ENCODE measurements at regions not wholly inside any gene's neighbourhood (a gene's known extent, or its start where the extent isn't known, plus 50 kb on each side); places are given as distances from the start of the nearest gene placed in this dataset.
"Not testable (repeated sequence)": the region's sequence is repeated elsewhere in the genome, so short reads cannot be mapped to it uniquely, and the experiment has no call there.

DNA sequence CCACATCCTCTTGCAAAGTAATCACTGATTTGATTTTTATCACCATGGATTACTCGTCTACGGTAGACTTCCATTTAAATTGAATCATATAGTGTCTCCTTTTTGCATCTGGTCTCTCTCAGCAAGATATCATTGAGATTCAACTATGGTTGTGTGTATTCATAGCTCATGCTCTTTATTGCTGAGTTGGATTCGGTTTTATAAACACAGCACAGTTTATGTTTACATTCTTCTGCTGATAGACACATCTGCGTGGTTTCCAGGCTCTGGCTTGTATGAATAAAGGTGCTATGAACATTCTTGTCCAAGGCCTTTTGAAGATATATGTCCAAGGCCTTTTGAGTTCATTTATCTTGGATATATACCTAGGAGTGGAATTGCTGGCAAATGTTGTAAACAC, 356.5 kb upstream of the CELF2 start:
- no peak for DNase-seq

DNA sequence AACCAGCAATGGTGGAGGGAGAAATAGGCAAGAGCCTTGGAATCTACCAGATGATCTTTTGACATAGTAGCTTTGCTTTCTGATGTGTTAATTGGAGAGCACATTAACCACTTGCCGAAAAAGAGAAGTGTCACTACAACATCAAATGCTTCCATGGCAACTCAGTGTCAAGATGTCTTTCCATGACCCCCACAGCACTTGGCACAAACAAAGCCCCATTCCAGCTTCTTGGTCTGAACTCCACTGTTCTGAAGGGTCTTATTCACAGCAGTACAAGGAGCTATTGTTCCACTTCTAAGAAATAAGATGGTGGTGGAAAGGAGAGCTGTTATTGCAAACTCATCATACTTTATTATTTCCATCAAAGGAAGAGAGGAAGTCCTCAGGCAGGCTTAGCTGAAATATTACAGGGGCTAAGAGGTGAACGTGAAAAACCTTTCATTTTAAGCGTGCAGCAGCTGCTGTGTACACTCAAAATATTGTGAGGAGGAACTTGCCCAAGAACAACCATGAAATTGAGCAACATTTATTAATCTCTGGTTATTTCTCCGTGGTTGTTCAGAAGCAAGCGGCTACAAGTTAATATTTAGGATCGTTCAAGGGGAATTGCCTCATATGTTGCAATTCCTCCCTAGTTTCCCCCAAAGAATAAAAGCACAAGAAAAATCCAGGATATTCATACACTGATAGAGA, 354.8 kb upstream of the CELF2 start:
- no peak for DNase-seq

DNA sequence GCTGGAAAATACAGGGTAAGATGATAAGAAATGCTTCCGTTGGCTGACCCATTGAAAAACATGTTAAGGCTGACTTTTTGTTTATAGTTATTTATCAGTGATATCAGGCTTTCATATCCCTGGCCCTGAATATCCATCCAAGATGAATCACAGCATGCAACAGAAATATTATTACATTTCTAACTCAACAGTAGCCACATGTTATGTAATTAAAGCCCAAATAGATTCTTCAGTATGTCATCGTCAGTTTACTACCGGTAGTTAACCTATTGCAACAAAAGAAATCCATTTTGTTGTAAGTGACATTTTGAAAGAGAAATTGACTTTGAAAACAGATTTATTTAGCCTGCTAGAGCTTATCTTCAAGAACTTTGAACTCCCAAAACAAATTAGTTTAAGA, 354.1 kb upstream of the CELF2 start:
- DNase-seq, result no peak

DNA sequence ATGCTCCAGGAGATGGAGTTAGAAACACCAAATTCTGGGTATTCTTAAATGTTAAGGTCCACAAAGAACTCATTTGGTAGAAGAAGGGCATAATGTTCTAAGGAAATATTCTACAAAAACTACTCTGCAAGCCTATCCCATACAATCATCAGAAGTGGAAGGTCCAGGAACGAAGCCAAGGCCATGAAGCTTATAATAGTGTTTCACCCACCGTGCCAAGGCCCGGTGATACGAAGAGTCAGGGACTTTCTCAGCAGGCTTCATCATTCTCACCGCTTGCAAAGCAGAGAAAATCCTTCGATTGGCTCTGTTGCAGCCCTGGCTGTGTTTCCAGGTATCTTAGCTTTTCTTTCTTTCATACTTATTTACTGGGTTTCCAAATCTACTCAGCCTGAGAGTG, 351.9 kb upstream of the CELF2 start:
- no peak for DNase-seq

DNA sequence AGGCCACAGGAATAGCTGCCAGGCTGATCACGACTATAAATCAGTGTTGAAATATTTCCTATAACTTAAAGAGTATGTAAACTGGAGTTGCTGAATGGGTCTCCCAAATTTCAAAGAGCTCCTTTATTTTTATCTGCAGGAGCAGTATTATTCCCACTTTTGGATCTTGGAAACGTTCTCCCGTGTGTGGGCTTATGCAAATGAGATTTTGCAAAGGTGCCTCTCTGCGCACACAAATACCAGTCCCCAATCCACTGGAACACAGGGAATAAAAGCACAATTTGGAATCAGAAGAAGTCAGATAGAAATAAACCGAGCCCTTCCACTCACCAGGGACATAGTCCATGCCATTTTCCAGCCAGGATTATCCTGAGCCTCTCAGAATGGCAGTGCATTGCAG, 350.2 kb upstream of the CELF2 start:
- no peak for DNase-seq

DNA sequence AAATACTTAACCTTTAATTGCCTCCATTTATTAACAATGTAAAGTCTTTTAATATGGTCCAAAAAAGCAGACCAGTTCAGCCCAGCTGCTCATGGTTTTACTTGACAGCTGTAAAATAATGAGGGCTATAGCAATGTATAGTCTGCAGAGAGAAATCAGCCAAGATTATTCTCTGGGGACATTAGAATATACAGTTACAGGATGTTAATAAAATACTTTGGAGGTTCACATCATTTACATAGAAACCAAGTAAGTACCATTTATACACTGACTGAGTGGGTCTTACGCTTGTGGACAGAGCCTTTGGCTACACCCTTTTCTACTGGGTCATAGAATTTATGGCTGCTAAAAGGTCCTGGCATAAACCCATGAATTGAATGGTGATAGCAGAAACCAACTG, 340.7 kb upstream of the CELF2 start:
- no peak for DNase-seq

DNA sequence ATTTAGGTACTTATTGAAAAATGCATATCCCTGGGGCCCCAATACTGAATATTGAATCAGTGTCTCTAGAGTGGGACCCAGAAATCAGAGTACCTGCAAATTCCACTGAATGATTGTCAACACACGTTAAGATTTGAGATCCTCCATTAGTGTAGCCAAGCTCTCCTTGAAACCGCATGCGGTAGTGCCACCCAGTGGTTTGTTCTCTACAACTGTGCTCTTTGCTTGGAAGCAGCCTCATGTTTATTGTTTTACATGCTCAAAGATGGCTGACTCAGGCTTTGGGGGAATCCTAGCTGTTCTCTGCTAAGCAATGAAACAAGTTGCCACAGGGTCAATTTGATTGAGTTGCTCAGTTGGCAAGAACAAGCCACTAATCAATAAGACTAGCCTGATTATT, 340.2 kb upstream of the CELF2 start:
- no peak for DNase-seq

DNA sequence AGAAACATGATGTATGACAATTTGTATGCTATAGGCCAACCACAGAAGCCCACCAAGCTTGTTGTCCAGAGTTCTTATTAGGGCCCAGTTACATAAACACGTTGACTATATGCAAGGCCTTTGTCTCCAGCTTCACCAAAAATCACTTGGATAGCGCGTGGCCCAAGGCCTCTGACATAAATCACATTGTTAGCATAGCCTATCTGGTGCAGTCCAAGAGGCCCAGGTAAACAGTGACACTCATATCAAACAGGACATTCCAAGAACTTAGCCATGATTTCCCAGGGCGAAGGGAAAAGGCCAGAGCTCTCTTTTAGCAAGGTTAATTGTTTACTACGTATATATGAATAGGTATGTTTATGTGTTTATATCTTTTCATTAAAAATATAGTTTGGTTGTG, 337.2 kb upstream of the CELF2 start:
- DNase-seq, result no peak

DNA sequence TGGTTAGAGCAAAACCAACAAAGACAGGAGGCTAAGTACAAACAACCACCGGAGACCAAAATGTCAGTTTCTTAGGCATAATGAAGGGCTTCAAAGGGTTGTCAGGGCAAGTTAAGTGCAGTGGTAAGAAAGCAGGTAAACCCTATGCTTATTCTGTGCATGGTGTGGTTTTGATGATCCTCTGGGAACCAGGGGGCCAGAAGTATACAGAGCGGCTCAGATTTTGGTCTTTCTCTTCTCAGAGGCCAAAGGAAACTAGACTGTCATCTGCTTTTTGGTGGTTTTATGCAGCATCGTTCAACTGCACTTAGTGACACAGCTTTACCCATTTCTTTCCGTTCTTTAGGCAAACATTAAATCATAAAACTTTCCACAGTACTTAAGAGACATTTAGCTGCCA, 332.7 kb upstream of the CELF2 start:
- DNase-seq, result no peak

DNA sequence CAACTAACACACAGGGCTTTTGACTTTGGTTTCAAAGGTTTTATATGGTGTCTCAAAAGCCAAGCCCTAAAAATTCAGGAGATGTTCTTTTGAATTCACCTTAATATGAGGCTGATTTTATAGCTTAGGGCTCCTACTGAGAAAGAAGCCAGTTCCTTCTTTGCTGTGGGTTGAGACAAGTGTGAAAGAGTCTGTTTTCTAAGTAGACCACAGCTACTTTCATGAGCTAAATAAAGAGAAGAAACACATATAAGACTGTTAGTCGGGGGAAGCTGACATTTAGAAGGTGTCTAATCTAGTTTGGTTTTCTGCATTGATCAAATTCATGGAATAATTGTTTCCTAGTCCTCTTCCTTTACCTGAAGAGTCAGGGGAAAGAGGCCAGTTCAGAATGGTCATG, 332.1 kb upstream of the CELF2 start:
- DNase-seq, result no peak

DNA sequence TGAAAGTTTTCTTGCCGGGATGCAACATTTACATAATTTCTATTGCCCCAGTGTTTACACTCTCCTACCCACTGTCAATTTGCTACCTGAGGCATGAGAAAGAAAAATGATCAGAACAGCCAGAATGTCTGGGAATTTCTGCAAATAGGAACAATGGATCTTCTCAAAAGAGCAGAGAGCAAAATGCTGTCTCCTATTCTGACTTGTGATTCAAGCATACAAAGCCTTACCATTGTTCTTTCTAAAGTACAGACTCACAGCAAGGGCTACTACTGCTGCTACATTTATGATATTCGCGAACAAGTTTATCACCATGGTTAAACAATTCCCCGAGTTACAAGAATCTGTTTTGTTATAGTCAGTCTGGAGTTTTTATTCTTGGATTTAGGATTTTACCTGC, 329.9 kb upstream of the CELF2 start:
- no peak for DNase-seq

DNA sequence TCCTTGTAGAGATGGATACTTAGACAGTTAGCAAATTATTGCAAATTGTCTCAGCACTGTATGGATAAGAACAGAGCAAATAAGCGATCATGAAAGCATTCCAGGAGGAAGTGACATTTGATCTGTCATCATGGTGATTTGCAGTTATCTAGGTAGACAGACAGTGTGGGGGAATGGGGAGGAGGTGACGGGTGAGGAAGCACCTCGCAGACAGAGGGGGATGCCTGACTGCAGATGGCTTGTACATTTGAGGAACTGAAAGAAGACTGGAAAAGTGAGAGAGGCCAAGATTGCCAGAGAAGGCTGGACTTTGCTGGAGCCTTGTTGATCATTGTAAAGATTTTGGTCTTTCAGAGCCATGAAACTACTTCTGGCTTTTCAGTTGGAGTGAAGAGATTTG, 318.2 kb upstream of the CELF2 start:
- DNase-seq, result no peak

DNA sequence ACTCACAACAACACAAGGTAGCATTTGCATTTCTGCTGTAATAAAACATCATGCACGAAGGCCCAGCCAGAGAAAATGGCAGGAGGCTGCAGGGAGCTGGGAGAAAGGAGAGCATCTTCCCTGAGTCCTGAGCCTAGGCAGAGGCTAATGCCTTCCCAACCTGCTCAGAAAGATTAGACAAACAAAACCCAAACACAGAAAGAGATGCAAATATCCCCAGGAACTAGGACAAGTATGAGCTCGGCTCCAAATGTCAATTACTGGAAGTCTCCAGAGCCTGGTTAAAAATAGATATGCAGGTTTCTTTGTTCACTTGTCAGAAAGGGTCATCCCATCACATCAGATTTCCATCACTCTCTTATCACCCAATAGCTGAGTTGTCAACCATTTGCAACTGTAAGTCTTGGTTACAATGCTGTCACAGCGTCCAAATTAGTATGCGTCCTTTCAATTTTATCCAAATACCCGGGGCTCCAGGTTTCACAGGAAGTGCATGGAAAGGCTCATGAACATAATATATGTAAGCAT, 316.5 kb upstream of the CELF2 start:
- no peak for DNase-seq

DNA sequence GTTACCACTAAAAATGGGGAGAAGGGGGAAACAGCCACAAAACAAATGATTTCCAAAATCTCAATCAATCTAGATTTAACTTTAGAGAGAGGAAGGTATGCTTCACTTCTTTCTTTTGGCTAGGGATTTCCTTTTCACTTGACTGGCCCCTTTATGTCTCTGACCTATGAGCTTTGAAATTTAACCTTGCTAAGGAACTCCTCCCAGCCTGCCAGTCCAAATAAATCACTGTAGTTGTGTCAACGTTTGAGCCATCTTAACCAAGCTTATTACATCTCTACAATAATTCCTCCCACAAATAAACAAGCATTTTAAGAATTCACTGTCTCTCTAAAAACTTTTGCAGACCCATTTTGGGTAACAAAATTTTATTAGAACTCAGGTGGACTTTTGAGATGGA, 315.5 kb upstream of the CELF2 start:
- no peak for DNase-seq

DNA sequence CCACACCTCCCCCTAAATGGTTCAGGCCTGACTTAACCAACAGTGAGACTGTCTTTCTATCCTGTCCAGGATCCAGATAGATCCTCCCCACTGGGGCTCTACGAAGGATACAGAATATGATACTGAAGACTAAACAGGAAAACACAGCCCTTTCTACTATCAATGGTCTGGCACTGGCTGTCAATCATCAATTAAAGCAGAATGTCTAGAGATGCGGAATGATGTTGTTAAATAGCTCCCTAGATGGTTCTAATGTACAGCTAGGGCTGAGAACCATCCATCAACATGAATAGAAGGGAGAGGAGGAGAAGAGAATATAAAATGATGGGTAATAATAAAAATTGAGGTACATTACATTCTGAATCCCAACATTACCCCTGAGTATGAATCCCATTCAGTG, 314.3 kb upstream of the CELF2 start:
- no peak for DNase-seq

DNA sequence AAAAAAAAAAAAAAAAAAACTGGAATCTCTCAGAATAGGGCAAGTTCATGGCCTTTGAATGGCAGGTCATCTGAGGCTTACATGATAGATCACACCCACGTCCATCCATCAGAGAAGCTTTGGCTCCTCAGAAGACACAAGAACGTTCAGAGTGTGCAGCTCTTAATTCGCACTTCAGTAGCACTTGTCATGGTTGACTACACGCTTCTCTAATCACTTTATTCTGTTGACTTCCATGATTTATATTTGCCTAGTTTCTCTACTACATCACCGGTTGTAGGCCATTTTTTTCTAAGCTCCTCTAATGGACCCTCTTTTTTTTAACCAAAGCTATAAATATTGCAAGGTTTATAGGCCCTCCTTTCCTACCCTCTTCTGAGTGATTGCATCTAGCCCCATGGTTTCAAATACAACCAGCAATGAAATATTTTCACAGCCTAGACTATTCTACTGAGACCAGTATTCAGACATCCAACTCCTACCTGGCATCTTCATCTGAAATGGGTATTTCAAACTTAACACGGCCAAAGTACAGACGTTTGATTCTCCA, 305.4 kb upstream of the CELF2 start:
- no peak for DNase-seq

DNA sequence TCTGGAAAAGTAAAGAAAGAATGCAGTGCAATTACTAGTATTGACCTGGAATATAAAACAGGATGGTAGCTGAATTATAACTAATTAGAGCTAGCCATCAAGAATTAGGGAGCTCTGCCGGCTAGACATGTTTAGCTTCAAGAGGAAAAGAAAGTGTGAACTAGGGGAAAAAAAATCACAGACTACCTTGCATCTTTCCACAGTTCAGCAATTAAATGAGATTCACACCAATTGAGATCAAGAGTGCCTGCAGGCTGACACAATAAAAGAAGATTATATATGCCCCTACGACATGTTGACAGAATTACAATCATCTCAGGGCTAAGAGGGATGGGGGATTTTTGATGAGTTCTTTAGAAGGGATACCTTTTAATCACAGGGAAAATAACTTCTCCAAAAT, 303.3 kb upstream of the CELF2 start:
- no peak for DNase-seq

DNA sequence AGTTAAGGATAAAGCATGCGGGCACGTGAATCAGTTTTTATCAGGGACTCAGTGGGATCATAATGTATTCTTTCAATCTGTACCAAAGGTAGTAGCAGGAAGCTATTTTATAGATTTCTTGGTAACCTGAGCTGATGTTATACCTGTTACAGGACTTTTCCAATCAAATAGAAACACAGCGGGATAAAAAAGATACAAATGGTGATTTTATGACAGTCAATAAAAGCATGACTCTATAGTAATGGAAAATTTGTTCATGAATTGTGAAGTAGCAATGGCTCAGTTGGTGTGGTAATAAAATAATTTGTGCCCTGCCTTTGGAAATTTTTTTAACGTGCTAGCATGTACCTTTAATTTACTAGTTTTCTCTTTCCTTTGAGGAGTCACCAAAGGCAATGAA, 300.7 kb upstream of the CELF2 start:
- DNase-seq, result no peak

DNA sequence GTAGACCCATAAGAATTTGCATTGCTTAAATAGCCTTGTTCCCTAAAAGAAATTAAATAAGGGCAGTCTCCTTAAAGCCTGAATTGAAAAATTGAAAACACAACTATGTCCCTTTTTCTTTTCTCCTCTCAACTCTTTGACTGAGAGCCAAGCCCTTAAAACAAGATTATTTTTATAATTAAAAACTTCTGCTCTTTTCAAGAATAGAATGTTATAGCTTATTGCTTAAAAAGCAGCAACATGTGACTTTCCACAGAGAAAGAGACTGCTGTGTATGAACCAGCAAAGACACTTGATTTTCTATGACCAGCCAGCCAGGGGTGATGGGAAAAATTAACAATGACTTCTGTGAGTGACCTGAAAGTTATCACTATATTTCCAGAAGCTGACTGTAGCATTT, 295.2 kb upstream of the CELF2 start:
- no peak for DNase-seq

DNA sequence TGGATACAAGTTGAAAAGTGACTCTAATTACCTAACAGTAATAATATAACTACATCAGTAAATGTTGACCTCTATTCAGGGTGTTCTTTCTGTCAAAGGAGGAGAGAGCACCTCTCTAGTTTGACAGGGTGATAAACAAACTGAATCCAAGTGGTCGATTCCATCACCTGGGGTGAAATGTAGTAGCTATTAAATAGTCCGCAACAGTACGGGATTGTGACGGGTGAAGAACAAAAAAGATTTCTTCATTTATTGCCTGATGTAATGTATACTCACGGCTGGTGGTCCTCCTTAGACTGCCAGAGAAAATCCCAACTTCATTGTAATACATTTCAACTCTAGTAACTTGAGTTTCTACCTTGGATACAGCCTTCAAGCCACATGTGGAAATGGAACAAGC, 292.5 kb upstream of the CELF2 start:
- no peak for DNase-seq

DNA sequence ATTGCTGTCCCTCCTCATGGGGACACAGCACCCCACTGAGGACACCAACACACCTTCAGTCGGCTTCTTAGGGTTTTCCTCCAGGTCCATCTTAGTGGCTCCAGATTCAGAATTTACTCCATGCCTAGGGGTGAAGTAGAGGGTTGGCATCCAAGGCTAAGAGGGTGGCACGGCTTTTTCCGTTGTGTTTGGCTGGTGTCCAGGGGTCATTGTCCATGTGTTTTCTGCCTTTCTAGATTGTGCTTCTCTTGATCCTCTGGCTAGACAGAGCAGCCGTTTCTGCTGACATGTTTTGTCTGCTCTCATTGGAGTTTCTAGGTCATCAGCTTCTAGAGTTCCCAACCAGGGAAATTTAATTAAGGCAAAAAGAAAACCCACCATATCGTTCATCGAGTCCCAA, 291.6 kb upstream of the CELF2 start:
- DNase-seq, result no peak

DNA sequence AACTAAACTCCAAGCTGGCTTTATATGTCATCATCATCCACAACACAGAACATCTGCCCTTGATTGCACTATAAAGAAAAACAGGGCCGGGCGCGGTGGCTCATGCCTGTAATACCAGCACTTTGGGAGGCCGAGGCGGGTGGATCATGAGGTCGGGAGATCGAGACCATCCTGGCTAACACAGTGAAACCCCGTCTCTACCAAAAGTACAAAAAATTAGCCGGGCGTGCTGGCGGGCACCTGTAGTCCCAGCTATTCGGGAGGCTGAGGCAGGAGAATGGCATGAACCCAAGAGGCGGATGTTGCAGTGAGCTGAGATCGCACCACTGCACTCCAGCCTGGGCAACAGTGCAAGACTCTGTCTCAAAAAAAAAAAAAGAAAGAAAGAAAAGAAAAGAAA, 290.3 kb upstream of the CELF2 start:
- not testable (repeated sequence) for DNase-seq

DNA sequence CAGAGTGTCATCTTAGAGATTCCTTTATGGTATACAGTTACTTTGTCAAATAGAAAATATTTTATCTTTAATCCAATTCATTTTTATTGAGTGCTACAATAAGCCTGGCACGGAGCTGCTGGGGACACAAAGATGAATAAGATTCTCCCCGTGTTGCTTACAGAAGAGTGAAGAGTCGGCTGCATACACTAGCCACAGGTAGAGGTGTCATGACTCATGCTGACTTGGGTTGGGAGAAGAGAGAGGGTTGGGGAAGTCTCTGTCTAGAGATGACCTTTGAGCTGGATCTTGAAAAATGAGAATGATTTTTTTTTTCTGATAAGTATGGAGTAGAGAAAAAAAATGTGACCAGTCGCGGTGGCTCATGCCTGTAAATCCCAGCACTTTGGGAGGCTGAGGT, 289.9 kb upstream of the CELF2 start:
- no peak for DNase-seq

DNA sequence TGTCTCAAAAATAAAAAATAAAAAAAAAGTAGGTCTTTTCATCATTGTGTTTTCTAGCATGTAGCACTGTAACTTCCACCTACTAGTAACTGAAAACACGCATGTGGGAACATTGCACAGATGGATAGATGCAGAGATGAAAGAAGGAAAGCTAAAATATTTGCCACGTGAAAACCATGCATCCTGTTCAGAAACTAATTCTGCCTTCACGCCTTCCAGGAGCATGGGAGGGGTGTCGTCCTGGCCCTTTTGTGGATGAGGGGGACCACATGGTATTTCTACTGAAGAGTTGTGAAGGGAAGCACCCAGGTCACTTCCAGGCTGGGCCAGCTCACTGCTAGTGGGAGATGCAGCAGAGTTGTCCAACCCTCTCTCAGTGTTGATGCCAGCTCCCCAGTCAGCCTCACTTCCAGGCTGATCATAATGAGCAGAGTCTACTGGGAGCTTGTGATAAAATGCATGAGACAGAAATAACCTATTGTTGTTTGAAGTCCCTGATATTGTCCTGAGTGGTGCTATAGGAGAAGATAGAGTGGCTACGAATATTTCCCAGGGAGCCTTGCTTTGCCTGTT, 287.1 kb upstream of the CELF2 start:
- no peak for DNase-seq

DNA sequence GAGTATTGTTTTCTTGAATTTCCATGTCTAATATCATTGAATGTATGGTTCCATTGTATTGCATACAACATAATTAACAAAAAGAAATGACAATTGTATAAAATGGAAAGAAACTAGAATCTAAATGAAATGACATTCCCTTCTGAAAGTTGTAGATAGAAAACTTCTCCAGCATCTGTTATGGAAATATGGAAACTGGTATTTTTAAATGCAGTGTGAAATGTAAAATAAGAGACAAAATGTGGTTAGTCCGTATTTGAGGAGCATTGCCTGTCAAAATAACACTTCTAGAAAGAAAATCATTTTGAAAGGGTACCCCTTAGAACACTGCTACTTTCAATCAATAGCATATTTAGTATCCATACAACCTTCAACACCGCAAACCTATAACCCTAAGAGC, 286.3 kb upstream of the CELF2 start:
- no peak for DNase-seq

Data from T-helper 9 cell (primary cell).